ENCODE measurements at regions not wholly inside any gene's neighbourhood (a gene's known extent, or its start where the extent isn't known, plus 50 kb on each side); places are given as distances from the start of the nearest gene placed in this dataset.

DNA sequence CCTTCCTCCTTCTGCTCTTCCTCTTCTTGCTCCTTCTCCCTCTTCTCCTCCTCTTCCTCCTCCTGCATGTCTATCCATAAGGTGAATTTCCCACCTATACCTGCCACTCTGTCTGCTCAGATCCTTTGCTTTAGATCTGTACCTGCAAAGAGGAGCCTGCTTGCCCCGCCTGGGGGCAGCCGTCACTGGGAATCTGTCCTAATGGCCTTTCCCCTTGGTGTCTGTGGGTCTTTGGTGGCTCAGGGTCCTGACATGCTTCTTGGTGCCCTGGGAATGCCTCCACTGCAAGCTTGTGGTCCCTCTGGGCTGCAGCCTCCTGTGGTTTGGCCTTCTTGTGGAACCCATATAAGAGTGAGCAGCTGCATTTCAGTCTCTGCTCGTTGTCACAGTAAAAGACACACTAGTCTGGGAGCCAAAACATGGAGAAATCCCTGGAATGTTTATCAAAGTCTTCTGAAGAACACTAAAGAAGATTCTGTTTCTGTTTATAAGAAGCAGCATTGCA, 79.5 kb upstream of the CSF3R start:
- TF ChIP-seq, protein P1, sequence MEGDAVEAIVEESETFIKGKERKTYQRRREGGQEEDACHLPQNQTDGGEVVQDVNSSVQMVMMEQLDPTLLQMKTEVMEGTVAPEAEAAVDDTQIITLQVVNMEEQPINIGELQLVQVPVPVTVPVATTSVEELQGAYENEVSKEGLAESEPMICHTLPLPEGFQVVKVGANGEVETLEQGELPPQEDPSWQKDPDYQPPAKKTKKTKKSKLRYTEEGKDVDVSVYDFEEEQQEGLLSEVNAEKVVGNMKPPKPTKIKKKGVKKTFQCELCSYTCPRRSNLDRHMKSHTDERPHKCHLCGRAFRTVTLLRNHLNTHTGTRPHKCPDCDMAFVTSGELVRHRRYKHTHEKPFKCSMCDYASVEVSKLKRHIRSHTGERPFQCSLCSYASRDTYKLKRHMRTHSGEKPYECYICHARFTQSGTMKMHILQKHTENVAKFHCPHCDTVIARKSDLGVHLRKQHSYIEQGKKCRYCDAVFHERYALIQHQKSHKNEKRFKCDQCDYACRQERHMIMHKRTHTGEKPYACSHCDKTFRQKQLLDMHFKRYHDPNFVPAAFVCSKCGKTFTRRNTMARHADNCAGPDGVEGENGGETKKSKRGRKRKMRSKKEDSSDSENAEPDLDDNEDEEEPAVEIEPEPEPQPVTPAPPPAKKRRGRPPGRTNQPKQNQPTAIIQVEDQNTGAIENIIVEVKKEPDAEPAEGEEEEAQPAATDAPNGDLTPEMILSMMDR (IDR thresholded peaks at IDR 0.05; ENCODE audit: low read depth, low read length) = no peak
- TF ChIP-seq EZH2phosphoT487 (IDR thresholded peaks at IDR 0.05; ENCODE audit: low read depth) = no peak
